ENCODE measurements at regions not wholly inside any gene's neighbourhood (a gene's known extent, or its start where the extent isn't known, plus 50 kb on each side); places are given as distances from the start of the nearest gene placed in this dataset.

DNA sequence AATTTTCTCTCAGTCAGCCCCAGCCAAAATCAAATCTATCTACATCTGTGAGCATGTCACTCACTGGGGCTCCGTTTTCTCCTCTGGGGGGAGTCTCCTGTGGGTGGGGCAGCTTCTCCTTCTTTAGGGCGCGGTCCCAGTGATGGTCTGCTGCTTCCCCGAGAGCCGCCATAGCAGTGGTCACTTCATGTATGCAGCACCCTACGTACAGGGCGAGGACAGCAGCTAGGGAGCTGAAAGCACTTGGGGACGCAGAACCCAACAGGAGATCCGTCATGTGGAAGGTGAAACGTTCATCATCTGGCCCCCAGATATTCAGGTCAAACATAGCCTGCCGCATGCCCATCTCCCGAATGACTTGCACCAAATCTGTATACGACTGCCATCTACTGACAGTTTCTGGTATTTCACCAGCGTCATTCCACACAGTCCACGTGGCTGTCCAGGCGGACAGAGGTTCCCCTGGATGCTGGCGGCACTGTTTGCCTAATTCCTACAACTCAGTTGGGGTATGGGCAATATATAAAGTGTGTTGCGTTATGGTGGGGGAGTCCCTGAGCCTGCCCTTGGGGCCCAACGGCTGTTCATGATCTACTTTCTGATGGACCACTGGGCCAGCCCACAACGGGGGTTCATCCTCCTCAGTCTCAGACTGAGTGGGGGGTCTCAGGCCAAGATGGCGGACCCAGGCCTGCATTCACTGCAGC, 795.0 kb downstream of the EFNA5 start:
- Histone ChIP-seq H3K36me3 (no peaks in the 10 kb centered on the region), H3K9me3 (no peaks in the 10 kb centered on the region), H3K27me3 (no peaks in the 10 kb centered on the region), H3K27ac (no peak overlapping the region), H3K4me3 (no peak overlapping the region), H3K4me1 (no peaks in the 10 kb centered on the region)
- ATAC-seq, result peak in 2 of 4 donors; percentile 43 to 46
- intact Hi-C loops (cut with DNase I), result no loop called here
- TF ChIP-seq POLR2A (IDR thresholded peaks at IDR 0.05) (no peak), CTCF (IDR thresholded peaks at IDR 0.05) (peak; percentile 28 to 34 (median 30))
- WGBS (ENCODE audit: insufficient coverage, low coverage, low lambda C conversion rate, missing lambda C conversion rate), result 67% methylated on average over 14 of the region's 21 CpGs
- no peak for DNase-seq

GRCh38 chr5:106874974-106875373, 795.8 kb downstream of the EFNA5 start:
- H3K36me3 ChIP-seq, result no peaks in the 10 kb centered on the region
- intact Hi-C loops (cut with DNase I), result no loop called here
- no peaks in the 10 kb centered on the region for H3K27me3 ChIP-seq
- TF ChIP-seq CTCF (IDR thresholded peaks at IDR 0.05) (no peak), POLR2A (IDR thresholded peaks at IDR 0.05) (no peak)
- no peak overlapping the region for H3K27ac ChIP-seq
- WGBS (ENCODE audit: insufficient coverage, low coverage, low lambda C conversion rate, missing lambda C conversion rate), result 87% methylated on average over 3 of the region's 9 CpGs
- no peak overlapping the region for H3K4me3 ChIP-seq
- ATAC-seq, result no peak
- H3K4me1 ChIP-seq, result no peaks in the 10 kb centered on the region
- H3K9me3 ChIP-seq, result no peaks in the 10 kb centered on the region
- no peak for DNase-seq

DNA sequence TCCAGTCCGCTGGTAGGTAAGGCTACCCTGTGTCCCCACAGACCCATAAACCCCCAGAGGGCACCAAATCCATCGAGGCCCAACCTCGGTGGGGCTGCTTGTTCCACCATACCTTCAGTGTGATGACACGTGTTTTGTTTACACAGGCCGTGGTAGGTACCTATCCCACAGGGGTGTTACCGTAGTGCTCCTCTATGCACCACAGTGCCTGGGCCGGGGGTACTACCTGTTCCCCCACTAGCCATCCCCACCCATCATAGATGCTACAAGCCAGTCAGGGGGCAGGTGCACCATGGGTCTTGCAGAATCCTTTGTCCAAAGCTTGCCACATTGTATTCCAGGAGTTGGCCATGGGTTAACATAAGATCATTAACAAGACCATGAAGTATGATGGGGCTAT, 796.2 kb downstream of the EFNA5 start:
- Histone ChIP-seq H3K9me3 (no peaks in the 10 kb centered on the region), H3K4me3 (no peak overlapping the region), H3K27ac (no peak overlapping the region), H3K4me1 (no peaks in the 10 kb centered on the region), H3K36me3 (no peaks in the 10 kb centered on the region), H3K27me3 (no peaks in the 10 kb centered on the region)
- WGBS (ENCODE audit: insufficient coverage, low coverage, low lambda C conversion rate, missing lambda C conversion rate), result no CpG with 5 or more reads among the region's 7 CpGs
- ATAC-seq (no peak), DNase-seq (no peak)
- intact Hi-C loops (cut with DNase I), result no loop called here
- no peak for TF ChIP-seq POLR2A (IDR thresholded peaks at IDR 0.05)
- TF ChIP-seq CTCF (IDR thresholded peaks at IDR 0.05), result no peak

DNA sequence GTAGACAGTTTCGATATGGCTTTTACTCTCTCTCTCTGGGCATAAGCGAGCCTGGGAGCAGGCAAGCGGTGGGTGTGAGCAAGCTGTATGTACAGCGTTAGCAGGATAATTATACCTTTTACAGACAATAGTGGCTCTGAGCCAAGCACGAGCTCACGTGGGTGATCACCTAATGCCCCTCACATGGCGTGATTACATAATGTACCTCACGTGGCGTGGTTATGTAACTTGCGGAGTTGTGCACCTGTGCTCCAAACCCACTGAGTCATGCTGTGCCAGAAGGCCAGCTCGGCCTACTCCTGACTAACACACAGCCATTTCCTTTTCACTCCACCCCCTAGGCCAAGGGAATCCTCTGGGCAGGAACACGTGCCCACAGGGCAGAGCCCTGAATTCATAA, 797.2 kb downstream of the EFNA5 start:
- DNase-seq, result no peak
- Histone ChIP-seq H3K27me3 (no peaks in the 10 kb centered on the region), H3K4me3 (no peak overlapping the region), H3K9me3 (no peaks in the 10 kb centered on the region), H3K36me3 (no peaks in the 10 kb centered on the region), H3K27ac (no peak overlapping the region), H3K4me1 (no peaks in the 10 kb centered on the region)
- WGBS (ENCODE audit: insufficient coverage, low coverage, low lambda C conversion rate, missing lambda C conversion rate), result 66% methylated on average over 7 of the region's 12 CpGs
- TF ChIP-seq CTCF (IDR thresholded peaks at IDR 0.05) (no peak), POLR2A (IDR thresholded peaks at IDR 0.05) (no peak)
- intact Hi-C loops (cut with DNase I), result no loop called here
- ATAC-seq, result no peak

All from right lobe of liver (tissue), 6 donors.